Fibroblast of lung (primary cell): ENCODE measurements at regions not wholly inside any gene's neighbourhood (a gene's known extent, or its start where the extent isn't known, plus 50 kb on each side); places are given as distances from the start of the nearest gene placed in this dataset.

Experiments used
- CTCF ChIP-seq, 2 donors: IDR thresholded peaks in 1 of 2; conservative IDR thresholded peaks in 1 of 2; 1 replicate in 1 of 2; 2 replicates in 1 of 2; pipeline ENCODE4 v1.5.1; 2011 to 2012; ENCODE audit warnings: low read length in 2 of 2, control low read depth in 1 of 2, inconsistent platforms in 1 of 2, low read depth in 1 of 2, mild to moderate bottlenecking in 1 of 2
- EZH2 ChIP-seq: IDR thresholded peaks from 2 replicates; pipeline ENCODE4 v1.5.1; 2012; ENCODE audit warnings: low read length, control low read depth, mild to moderate bottlenecking; ENCODE audit errors: missing control alignments

GRCh38 chr11:69566001-69566400 lies 75.0 kb upstream of the CCND1 start:
- TF ChIP-seq CTCF (conservative IDR thresholded peaks at IDR 0.05 in 1 of 2, IDR thresholded peaks at IDR 0.05 in 1 of 2; ENCODE audit: low read depth in 1 of 2, low read length in 2 of 2) (no peak), EZH2 (no peak)
